Fibroblast of lung (primary cell): ENCODE measurements at regions not wholly inside any gene's neighbourhood (a gene's known extent, or its start where the extent isn't known, plus 50 kb on each side); places are given as distances from the start of the nearest gene placed in this dataset.

Source experiments
- DNase-seq, 2 donors: peaks; one replicate each; pipeline versions ENCODE4 v3.0.0 to v3.0.0-alpha.2; 2010; ENCODE audit warnings: low read depth in 2 of 2
- H2AFZ ChIP-seq: 2 replicates; pipeline ENCODE4 v1.5.1; 2012; ENCODE audit warnings: low read length, control low read depth, inconsistent platforms
- H3K27ac ChIP-seq: 2 replicates; pipeline ENCODE4 v1.5.1; 2011; ENCODE audit warnings: low read length, control low read depth; ENCODE audit not compliant: insufficient read depth
- H3K27me3 ChIP-seq: 2 replicates; pipeline ENCODE4 v1.5.1; 2011; ENCODE audit warnings: mild to moderate bottlenecking, low read length; ENCODE audit not compliant: control insufficient read depth, insufficient read depth
- H3K36me3 ChIP-seq: 2 replicates; pipeline ENCODE4 v1.5.1; 2011; ENCODE audit warnings: low read length; ENCODE audit not compliant: control insufficient read depth, insufficient read depth
- H3K4me1 ChIP-seq: 2 replicates; pipeline ENCODE4 v1.5.1; 2011; ENCODE audit warnings: low read length; ENCODE audit not compliant: control insufficient read depth, insufficient read depth; ENCODE audit errors: extremely low read depth
- H3K4me2 ChIP-seq: 2 replicates; pipeline ENCODE4 v1.5.1; 2011; ENCODE audit warnings: low read length, control low read depth; ENCODE audit not compliant: insufficient read depth; ENCODE audit errors: extremely low read depth
- H3K4me3 ChIP-seq, 4 experiments: fragments of 200-600 bp in 1 of 4; sonication (generic) in 1 of 4; replicated peaks in 1 of 4; 2 replicates each; pipeline ENCODE4 v1.5.1; 2011 to 2016; ENCODE audit warnings: low read length in 4 of 4, low read depth in 3 of 4, mild to moderate bottlenecking in 3 of 4, control low read depth in 2 of 4, inconsistent platforms in 1 of 4, mixed read lengths in 1 of 4; ENCODE audit not compliant: insufficient read depth in 1 of 4; ENCODE audit errors: control extremely low read depth in 1 of 4
- H3K79me2 ChIP-seq: 2 replicates; pipeline ENCODE4 v1.5.1; 2012; ENCODE audit warnings: mild to moderate bottlenecking, low read length, inconsistent platforms; ENCODE audit not compliant: control insufficient read depth, insufficient read depth
- H3K9ac ChIP-seq: 2 replicates; pipeline ENCODE4 v1.5.1; 2011; ENCODE audit warnings: mild to moderate bottlenecking, low read length, control low read depth; ENCODE audit not compliant: insufficient read depth
- H3K9me3 ChIP-seq: 2 replicates; pipeline ENCODE4 v1.5.1; 2012; ENCODE audit warnings: low read depth, low read length; ENCODE audit not compliant: control insufficient read depth, insufficient read depth
- H4K20me1 ChIP-seq: 2 replicates; pipeline ENCODE4 v1.5.1; 2011; ENCODE audit warnings: low read length; ENCODE audit not compliant: control insufficient read depth, insufficient read depth; ENCODE audit errors: extremely low read depth
- CTCF ChIP-seq, 2 donors: IDR thresholded peaks in 1 of 2; conservative IDR thresholded peaks in 1 of 2; 1 replicate in 1 of 2; 2 replicates in 1 of 2; pipeline ENCODE4 v1.5.1; 2011 to 2012; ENCODE audit warnings: low read length in 2 of 2, control low read depth in 1 of 2, inconsistent platforms in 1 of 2, low read depth in 1 of 2, mild to moderate bottlenecking in 1 of 2
- EZH2 ChIP-seq: IDR thresholded peaks from 2 replicates; pipeline ENCODE4 v1.5.1; 2012; ENCODE audit warnings: low read length, control low read depth, mild to moderate bottlenecking; ENCODE audit errors: missing control alignments

DNA sequence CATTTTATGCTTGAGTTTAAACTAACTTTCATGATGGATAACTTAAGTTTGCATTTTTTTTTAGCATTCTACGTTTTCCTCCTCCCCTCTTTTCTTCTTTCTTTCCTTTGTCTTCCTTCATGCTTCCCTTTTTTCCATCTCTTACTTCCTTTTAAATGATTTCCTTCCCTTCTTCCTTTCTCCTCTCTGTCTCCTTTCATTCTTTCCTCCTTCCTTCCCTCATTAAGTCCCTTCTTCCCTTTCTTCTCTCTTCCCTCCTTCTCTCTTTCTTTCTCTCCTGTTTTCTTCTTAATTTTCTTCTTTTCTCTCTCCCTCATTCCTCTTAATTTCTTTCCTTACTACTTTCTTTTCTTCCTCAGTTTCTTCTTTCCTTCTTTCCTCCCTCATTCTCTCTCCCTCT is 376.0 kb downstream of the LRIG3 start:
- Histone ChIP-seq H3K27me3 (no peaks in the 10 kb centered on the region), H3K36me3 (no peaks in the 10 kb centered on the region), H3K9me3 (no peaks in the 10 kb centered on the region), H4K20me1 (no peaks in the 10 kb centered on the region), H3K79me2 (no peaks in the 10 kb centered on the region), H2AFZ (no peak overlapping the region), H3K4me3 (no peak overlapping the region), H3K4me2 (no peak overlapping the region), H3K4me1 (peaks cover 8% of the 10 kb centered on the region), H3K9ac (no peak overlapping the region), H3K27ac (no peak overlapping the region)
- no peak for DNase-seq
- TF ChIP-seq EZH2 (no peak), CTCF (conservative IDR thresholded peaks at IDR 0.05 in 1 of 2, IDR thresholded peaks at IDR 0.05 in 1 of 2; ENCODE audit: low read depth in 1 of 2, low read length in 2 of 2) (no peak)

GRCh38 chr12:58547217-58547616 is 373.1 kb downstream of the LRIG3 start:
- no peak overlapping the region for H3K9ac ChIP-seq
- H3K27ac ChIP-seq = no peak overlapping the region
- H3K9me3 ChIP-seq = no peaks in the 10 kb centered on the region
- H3K79me2 ChIP-seq = no peaks in the 10 kb centered on the region
- H4K20me1 ChIP-seq = no peaks in the 10 kb centered on the region
- no peaks in the 10 kb centered on the region for H3K4me1 ChIP-seq
- TF ChIP-seq CTCF (conservative IDR thresholded peaks at IDR 0.05 in 1 of 2, IDR thresholded peaks at IDR 0.05 in 1 of 2; ENCODE audit: low read depth in 1 of 2, low read length in 2 of 2) = no peak
- no peak for TF ChIP-seq EZH2
- DNase-seq = no peak
- no peak overlapping the region for H3K4me3 ChIP-seq
- no peaks in the 10 kb centered on the region for H3K36me3 ChIP-seq
- H2AFZ ChIP-seq = no peak overlapping the region
- no peak overlapping the region for H3K4me2 ChIP-seq
- H3K27me3 ChIP-seq = no peaks in the 10 kb centered on the region

GRCh38 chr12:58548801-58549200 is 371.5 kb downstream of the LRIG3 start:
- Histone ChIP-seq H3K9ac (no peak overlapping the region), H4K20me1 (no peaks in the 10 kb centered on the region), H3K36me3 (no peaks in the 10 kb centered on the region), H3K9me3 (no peaks in the 10 kb centered on the region), H3K27ac (no peak overlapping the region), H3K4me1 (no peaks in the 10 kb centered on the region), H3K4me2 (no peak overlapping the region), H2AFZ (no peak overlapping the region), H3K27me3 (no peaks in the 10 kb centered on the region), H3K4me3 (no peak overlapping the region), H3K79me2 (no peaks in the 10 kb centered on the region)
- TF ChIP-seq CTCF (conservative IDR thresholded peaks at IDR 0.05 in 1 of 2, IDR thresholded peaks at IDR 0.05 in 1 of 2; ENCODE audit: low read depth in 1 of 2, low read length in 2 of 2) (no peak), EZH2 (no peak)
- DNase-seq = no peak
